Astrocyte of the spinal cord (primary cell): ENCODE measurements at regions not wholly inside any gene's neighbourhood (a gene's known extent, or its start where the extent isn't known, plus 50 kb on each side); places are given as distances from the start of the nearest gene placed in this dataset.

Source experiments
- DNase-seq: peaks from one replicate; pipeline ENCODE4 v3.0.0; 2011; ENCODE audit warnings: low read depth, low spot score
- H3K4me3 ChIP-seq: 2 replicates; pipeline ENCODE4 v1.5.1; 2011; ENCODE audit warnings: low read depth, mild to moderate bottlenecking, low read length, moderate library complexity
- in situ Hi-C: cut with HindIII; loops from 2 replicates; pipeline ENCODE4 v1.10.0; 2017; ENCODE audit warnings: low sequenced_read_pairs
- TF ChIP-seq, protein P1 (sequence below): IDR thresholded peaks from 2 replicates; pipeline ENCODE4 v1.5.1; 2012; ENCODE audit warnings: low read depth, mild to moderate bottlenecking, low read length, inconsistent platforms

DNA sequence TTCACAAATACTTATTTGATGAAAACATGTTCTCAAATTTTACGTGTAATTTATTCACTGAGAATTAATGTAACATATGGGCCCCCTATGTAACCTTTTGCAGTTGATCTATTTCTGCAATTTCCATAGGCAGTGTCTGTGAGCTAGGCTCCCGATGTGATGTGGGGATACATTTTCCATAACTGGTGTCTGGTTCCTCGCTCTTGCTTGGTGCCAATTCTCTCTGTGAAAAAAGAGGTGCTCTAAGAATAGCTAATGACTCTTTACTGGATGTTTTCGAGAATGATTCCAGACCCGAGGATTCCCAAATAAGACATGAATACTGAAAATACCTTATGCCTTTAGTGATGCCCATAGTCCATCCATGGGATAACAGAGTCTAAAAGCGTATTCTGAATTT is 286.7 kb upstream of the FZD8 start:
- in situ Hi-C loops, result no loop called here
- TF ChIP-seq, protein P1, sequence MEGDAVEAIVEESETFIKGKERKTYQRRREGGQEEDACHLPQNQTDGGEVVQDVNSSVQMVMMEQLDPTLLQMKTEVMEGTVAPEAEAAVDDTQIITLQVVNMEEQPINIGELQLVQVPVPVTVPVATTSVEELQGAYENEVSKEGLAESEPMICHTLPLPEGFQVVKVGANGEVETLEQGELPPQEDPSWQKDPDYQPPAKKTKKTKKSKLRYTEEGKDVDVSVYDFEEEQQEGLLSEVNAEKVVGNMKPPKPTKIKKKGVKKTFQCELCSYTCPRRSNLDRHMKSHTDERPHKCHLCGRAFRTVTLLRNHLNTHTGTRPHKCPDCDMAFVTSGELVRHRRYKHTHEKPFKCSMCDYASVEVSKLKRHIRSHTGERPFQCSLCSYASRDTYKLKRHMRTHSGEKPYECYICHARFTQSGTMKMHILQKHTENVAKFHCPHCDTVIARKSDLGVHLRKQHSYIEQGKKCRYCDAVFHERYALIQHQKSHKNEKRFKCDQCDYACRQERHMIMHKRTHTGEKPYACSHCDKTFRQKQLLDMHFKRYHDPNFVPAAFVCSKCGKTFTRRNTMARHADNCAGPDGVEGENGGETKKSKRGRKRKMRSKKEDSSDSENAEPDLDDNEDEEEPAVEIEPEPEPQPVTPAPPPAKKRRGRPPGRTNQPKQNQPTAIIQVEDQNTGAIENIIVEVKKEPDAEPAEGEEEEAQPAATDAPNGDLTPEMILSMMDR, result no peak
- no peak overlapping the region for H3K4me3 ChIP-seq
- no peak for DNase-seq

DNA sequence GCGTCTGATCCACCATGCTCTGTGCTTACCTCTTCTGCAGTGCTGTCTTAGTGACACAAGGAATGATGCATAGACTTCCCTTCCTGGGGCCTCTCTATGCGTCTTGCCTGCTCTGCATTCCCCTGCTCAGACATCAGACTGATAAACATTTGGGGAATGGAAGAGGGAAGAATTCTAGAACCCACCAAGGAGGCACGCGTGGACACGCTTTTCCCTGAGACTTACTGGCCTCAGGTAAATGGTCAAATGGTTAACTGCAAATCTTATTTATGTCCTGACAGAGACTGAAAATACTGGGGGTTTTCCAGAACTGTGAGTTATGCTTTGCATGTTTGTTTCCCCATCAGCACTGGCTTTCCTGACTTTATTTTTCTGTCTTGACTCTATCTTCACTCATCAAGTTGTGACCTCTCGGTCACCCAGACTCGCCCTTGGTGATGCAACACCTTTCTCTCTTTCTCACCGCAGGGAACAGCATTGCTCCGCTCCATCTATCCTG is 285.9 kb upstream of the FZD8 start:
- TF ChIP-seq, protein P1, result no peak
- in situ Hi-C loops, result no loop called here
- no peak overlapping the region for H3K4me3 ChIP-seq
- no peak for DNase-seq

DNA sequence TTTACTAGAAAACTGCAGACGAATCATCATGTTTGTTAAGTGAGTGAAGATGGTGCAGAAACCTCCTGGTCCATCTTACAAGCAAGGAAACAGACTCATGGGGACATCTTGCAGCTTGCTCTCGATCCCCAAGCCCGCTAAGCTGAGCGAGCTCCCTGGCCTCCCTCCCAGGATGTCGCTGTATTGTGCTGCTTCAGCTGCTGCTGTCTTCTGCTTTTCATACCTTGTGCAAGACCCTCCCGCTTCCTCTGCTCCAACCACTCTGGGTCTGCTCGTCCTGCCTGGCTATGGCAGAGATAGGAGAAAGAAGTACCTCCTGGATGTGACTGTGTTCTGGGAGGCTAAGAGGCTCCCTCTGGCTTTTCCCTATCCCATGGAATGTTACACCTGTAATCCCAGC is 285.2 kb upstream of the FZD8 start:
- no peak overlapping the region for H3K4me3 ChIP-seq
- in situ Hi-C loops, result no loop called here
- DNase-seq, result no peak
- TF ChIP-seq, protein P1, result no peak

DNA sequence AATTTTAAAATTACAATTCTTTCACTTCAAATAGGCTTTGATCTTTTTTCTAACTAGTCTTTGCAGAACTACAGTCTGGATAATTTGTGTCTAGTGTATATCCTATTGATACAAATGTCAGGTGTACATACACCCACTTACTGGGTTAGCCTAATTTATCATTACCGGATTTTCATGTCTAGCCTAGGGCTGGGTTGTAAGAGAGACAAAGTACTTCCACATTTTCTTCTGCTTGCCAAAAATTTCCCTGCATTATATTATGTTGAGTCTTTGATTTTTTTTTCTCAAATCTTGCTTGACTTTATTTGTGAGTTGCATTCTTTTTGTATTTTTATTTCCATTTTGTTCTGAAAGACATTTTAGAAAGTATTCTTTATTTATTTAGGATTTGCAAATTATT is 284.8 kb upstream of the FZD8 start:
- TF ChIP-seq, protein P1, result no peak
- in situ Hi-C loops, result no loop called here
- no peak overlapping the region for H3K4me3 ChIP-seq
- DNase-seq, result no peak

DNA sequence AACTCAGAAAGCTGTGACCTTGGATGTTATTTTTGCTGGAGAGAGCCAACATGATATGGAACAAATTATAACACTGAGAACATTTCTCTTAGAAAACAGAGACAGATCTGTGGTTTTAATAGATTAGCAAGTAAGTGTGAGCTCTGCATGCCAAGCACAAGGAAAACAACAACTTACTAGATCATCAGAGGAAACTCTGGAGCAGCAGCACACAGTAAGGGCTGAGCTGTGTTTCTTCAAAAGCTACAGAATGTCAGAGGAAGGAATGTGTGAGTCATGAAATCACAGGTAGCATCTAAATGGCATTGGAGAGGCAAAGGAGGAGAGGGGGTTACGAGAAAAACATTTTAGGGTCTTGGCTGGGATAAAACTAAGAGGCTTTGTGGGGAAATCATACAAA is 283.4 kb upstream of the FZD8 start:
- TF ChIP-seq, protein P1, result no peak
- in situ Hi-C loops, result no loop called here
- DNase-seq, result no peak
- no peak overlapping the region for H3K4me3 ChIP-seq

DNA sequence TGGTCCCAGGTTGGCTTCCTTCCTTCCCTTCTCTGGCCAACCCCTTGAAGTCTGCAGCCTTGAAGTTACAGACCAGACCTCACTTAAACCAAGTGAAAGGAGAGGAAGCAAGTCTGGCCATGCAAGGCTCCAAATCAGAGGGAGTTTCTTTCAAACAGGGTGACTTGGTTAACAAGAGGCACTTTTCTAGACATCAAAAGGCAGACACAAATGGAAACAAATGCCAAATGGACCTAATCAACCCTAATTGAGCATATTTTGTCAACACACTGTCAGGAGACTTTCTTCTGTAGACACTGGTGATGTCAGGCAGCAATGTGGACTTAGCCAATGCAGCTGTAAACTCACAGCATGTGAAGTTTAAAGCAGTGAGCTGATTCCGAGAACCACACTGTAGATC is 282.7 kb upstream of the FZD8 start:
- TF ChIP-seq, protein P1, result no peak
- no peak for DNase-seq
- in situ Hi-C loops, result no loop called here

DNA sequence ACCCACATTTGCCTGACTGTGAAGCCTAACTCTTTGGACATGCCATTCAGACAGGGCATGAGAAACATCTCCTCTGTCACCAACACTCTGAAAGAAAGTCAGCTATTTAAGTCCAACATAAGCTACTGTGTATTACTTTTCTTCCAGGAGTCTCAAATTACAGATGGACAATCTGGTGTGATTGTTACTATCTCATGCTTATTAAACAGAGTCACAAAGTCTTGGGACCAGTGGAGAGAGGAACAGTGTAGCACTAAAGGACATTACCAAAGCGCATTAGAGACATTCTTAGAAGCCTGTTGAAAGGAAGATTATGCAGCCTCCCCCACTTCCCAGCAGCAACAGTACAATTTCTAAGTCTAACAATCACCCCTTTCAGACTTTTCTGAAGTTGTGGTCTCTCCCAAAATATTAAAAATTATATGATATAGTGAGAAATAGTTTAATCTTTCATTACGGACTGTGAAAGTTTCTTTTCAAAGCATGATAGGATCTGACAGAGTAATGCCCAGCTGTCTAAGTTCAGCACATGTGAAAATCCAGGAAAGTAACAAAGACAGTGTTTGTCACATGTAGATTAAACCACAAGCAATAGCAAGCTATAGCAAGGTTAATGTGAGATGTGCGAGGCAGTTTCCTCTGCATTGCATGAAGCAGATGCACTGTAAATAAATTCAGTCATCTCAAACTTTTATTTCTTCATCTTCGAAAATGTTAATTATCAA is 280.9 kb upstream of the FZD8 start:
- TF ChIP-seq, protein P1, result no peak
- H3K4me3 ChIP-seq, result no peak overlapping the region
- in situ Hi-C loops, result no loop called here
- no peak for DNase-seq

More for the DNA sequence above, 282.7 kb upstream of the FZD8 start:
- no peak overlapping the region for H3K4me3 ChIP-seq
